Stimulated activated CD4-positive, alpha-beta T cell treated with anti-CD3 and anti-CD28 coated beads, Interleukin-4, amount 100 ng/mL, for 4 hours (primary cell): ENCODE measurements at regions not wholly inside any gene's neighbourhood (a gene's known extent, or its start where the extent isn't known, plus 50 kb on each side); places are given as distances from the start of the nearest gene placed in this dataset.
A peak's percentile ranks its signal among the peaks of the same experiment; 100 is the strongest.
"Not testable (repeated sequence)": the region's sequence is repeated elsewhere in the genome, so short reads cannot be mapped to it uniquely, and the experiment has no call there.

Source experiments
- DNase-seq, 2 experiments: peaks; one replicate each; pipeline ENCODE4 v3.0.0-alpha.2; 2020

GRCh38 chr10:100612601-100613595 is 77.2 kb downstream of the HIF1AN start:
- DNase-seq: no peak

GRCh38 chr10:100613846-100614245 is 78.1 kb downstream of the HIF1AN start:
- no peak for DNase-seq

DNA sequence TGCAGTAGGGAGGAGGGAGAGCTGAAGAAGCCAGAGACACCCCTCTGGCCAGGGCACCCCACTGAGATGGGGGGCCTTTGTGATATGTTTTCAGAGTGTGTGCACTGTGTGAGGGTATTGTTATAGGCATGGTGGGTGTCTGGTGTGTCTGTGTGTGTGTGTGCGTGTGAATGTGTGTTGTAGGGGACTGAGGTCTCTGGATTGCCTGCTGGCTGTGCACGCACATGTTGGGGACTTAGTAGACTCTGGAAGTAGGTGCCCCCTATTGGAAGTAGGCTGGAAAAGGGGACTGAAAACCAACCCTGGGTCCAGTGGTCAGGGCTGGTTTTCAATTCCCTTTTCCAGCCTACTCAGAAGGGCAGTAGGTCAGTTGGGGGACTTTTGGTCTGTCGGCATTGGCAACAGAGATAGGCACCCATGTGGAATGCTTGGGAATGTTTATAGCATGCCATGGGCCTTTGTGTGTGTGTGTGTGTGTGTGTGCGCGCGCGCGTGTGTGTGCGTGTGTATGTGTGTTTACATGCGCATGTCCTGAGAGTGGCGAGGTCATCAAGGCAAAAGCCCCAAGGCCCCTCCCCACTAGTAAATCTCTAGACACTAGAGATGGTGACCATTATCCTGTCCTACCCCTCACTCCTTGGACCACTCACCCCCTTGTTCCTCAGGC is 78.8 kb downstream of the HIF1AN start:
- DNase-seq: no peak

GRCh38 chr10:100615241-100615640 is 79.5 kb downstream of the HIF1AN start:
- no peak for DNase-seq

DNA sequence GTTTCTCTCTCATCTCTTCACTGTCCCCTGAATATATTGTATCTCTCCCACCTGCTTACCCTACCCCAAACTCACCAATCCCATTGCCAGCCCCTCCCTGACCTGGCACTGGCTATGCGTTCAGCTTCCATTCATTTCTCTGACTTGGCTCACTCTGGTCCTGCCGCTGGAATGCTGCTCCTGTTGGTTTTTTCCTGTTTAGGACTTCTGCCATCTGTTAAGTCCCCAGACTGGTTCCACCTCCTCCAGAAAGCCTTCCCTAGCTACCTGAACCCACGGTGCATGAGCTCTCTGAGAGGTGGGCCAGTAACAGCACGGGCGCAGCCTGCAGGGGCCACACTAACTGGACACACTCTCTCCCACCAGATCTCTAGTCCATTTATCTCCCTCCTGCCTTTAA is 80.2 kb downstream of the HIF1AN start:
- DNase-seq: no peak

DNA sequence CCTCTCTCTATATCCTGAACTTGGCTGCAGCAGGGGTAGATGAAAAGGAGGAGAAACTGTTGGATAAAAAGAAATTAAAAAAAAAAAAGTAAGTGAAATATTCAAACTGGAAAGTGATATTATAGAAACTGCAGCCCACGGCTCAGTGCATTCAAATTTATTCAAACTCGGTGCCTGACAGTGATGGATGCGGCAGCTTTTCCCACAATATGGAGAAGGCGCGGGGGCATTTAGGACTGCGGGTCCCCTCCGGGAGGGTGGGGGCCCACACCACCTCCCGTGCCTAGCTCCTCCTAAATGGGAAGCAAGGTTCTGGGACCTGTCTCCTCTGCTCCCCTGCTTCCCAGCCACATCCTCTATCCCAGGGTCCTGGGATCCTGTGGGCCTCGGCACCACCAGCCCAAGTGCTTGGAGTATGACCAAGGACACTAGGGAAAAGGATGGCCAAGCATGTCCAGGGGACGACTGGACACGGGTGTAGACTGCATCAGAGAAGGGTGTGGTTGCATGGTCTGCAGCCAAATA is 82.4 kb downstream of the HIF1AN start:
- no peak for DNase-seq

DNA sequence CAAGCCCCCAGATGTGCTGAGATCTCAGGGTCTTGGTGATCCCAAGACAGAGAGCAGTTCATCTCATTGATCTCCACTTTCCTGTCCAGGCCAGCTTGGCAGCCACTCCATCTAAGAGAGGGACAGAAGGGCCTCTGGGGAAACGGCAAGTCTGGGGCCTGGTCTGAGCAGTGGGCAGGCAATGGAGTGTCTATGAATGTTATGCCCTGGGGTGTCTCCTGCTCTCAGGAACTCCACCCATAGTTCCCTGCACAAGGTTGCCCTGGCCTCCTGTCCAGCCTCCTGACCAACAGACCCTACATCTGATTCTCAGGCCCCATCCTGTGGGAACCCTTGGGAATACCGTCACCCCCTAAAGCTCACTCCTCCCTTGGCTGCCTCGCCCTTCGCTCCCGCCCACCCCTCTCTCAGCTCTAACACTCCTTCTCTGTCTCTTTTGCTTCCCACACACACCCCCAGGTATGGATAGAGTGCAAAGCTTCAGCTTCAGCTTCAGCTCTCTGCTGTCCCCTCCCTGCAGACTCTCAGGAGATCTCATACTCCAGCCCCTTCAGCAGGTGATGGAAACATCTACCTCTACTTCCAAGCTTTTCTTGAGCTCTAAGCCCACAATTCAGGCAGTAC is 83.0 kb downstream of the HIF1AN start:
- no peak for DNase-seq

- DNase-seq: no peak
These were observed 84.5 kb downstream of the HIF1AN start for GRCh38 chr10:100620087-100620835.

GRCh38 chr10:100621360-100622205 is 85.8 kb downstream of the HIF1AN start:
- DNase-seq: peak in 1 of 2 experiments; percentile 16

DNA sequence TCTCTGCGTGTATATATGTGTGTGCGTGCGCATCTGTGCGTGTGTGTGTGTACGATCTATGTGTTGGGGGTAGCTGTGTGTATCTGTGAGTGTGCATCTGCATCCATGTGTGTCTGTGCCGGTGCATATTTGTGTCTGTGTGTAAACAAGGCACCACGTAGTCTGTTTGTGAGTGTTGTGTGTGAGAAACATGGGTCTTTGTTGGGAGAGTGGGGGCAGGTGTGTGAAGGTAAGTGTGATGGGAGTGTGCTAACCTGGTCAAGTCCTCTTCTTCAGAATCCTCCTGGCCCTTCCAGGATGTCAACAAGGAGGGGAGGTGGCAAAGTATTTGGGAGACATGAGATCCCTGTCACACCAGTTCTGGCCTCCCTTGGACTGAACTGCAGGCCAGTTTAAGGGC is 87.2 kb downstream of the HIF1AN start:
- no peak for DNase-seq

GRCh38 chr10:100623521-100624230 is 87.9 kb downstream of the HIF1AN start:
- DNase-seq: no peak

- no peak for DNase-seq
These were observed 88.6 kb downstream of the HIF1AN start for GRCh38 chr10:100624298-100624697.

- DNase-seq: no peak
These were observed 90.1 kb downstream of the HIF1AN start for GRCh38 chr10:100625816-100626215.

- no peak for DNase-seq
These were observed 92.3 kb downstream of the HIF1AN start for GRCh38 chr10:100628061-100628460.

- no peak for DNase-seq
These were observed 95.4 kb downstream of the HIF1AN start for GRCh38 chr10:100631192-100631591.

DNA sequence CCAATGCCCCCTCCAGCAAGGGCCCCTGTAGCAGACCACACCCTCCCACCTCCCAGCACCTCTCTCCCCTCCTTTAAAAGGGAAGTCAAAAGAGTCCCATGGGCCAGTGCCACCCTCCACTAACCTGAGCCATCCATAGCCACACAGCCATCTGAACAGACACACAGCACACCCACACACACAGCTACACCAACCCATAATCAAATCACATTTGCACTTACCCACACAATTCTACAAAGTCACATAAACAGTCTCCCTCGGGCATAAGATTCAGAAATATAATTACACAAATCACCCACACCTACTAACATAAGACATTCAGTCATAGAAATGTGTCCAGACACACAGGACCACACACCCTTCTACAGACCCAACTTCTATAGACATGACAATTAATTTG is 96.3 kb downstream of the HIF1AN start:
- DNase-seq: no peak

DNA sequence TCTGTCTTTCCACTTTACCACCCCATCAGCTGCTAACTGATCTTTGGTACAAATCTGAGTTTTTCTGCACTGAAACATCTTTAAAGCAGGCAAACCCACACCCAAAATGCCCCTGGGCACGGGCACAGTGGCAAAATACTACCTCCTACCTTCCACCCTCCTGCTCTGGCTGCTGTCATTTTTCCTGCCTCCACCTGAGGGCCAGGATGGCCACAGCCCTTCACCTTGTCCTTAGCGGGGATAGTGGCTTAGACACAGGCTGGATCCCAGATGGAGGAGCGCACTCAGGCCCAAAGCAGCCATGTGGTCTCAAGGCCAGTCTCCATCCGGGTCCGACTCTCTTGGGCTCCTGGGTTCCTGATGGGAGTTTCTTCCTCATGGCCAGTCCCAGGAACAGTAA is 98.3 kb downstream of the HIF1AN start:
- no peak for DNase-seq

- DNase-seq: no peak
These were observed 101.3 kb downstream of the HIF1AN start for GRCh38 chr10:100636848-100637553.

GRCh38 chr10:100637785-100638184 is 102.0 kb downstream of the HIF1AN start:
- no peak for DNase-seq

DNA sequence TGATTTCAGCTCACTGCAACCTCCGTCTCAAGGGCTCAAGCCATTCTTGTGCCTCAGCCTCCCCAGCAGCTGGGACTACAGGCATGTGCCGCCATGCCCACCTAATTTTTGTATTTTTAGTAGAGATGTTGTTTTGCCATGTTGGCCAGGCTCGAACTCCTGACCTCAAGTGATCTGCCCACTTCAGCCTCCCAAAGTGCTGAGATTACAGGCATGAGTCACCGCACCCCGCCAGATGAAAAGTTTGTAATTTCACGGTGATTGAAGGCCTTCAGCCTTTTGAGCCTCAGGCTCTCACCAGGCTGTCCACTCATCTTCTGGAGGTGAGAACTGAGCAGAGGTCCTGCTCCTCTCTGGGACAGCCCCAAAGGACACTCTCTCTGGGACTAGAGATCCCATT is 103.2 kb downstream of the HIF1AN start:
- DNase-seq: not testable (repeated sequence)
